Activated naive CD4-positive, alpha-beta T cell treated with anti-CD3 and anti-CD28 coated beads for 36 hours (primary cell): ENCODE measurements at regions not wholly inside any gene's neighbourhood (a gene's known extent, or its start where the extent isn't known, plus 50 kb on each side); places are given as distances from the start of the nearest gene placed in this dataset.

Source experiments
- CTCF ChIA-PET: fragments of 350-600 bp; sonication (Branson Sonifier 250); formaldehyde crosslinking; loops from one replicate; lab custom pipeline; 2021; ENCODE audit warnings: antibody characterized with exemption; lab: Charles Lee
- DNase-seq: peaks from one replicate; pipeline ENCODE4 v3.0.0-alpha.2; 2020
- H3K27ac Mint-ChIP-seq: one replicate; pipeline ENCODE4 v1.8.0; 2021; ENCODE audit warnings: mild to moderate bottlenecking, mixed read lengths
- H3K27me3 Mint-ChIP-seq: one replicate; pipeline ENCODE4 v1.8.0; 2021; ENCODE audit warnings: low read depth, mixed read lengths
- H3K36me3 Mint-ChIP-seq: one replicate; pipeline ENCODE4 v1.8.0; 2021; ENCODE audit warnings: low read depth, mixed read lengths
- H3K4me1 Mint-ChIP-seq: one replicate; pipeline ENCODE4 v1.8.0; 2021; ENCODE audit warnings: low read depth, mixed read lengths
- H3K4me3 Mint-ChIP-seq: one replicate; pipeline ENCODE4 v1.8.0; 2021; ENCODE audit warnings: mild to moderate bottlenecking, moderate library complexity, mixed read lengths
- H3K9me3 Mint-ChIP-seq: one replicate; pipeline ENCODE4 v1.8.0; 2021; ENCODE audit warnings: mixed read lengths
- intact Hi-C: fragments of 100-400 bp; cut with micrococcal nuclease; formaldehyde crosslinking; loops from one replicate; pipeline ENCODE4 v1.15.1; 2023

DNA sequence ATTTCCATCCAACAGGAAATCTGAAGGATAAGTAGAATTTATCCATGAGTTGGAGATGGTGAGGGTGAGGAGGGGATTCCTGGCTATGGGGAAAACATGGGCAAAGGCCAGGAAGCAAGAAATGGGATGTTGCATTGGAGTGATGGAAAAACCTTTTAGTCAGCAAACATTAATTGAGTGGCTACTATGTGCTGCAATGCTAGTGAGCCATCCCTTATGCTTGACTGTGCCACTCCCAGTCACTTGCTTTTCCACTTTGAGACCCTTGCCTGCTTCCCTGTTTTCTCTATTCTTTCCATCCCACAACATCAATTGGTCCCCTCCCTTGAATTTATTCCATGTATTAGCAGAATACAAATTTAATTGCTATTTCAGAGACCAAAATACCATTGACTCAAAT lies 252.7 kb upstream of the HABP2 start:
- Mint-ChIP-seq H3K9me3 (no peaks in the 10 kb centered on the region), H3K4me3 (no peak overlapping the region), H3K27me3 (peaks cover 21% of the 10 kb centered on the region), H3K36me3 (no peaks in the 10 kb centered on the region), H3K27ac (no peak overlapping the region), H3K4me1 (peaks cover 2% of the 10 kb centered on the region)
- CTCF ChIA-PET: interaction anchor here (1.2 kb wide), 1 partner anchor 85 kb away, joined by 4 read pairs; no protein-coding TSS in a partner anchor
- intact Hi-C loops: no loop called here
- DNase-seq: no peak

DNA sequence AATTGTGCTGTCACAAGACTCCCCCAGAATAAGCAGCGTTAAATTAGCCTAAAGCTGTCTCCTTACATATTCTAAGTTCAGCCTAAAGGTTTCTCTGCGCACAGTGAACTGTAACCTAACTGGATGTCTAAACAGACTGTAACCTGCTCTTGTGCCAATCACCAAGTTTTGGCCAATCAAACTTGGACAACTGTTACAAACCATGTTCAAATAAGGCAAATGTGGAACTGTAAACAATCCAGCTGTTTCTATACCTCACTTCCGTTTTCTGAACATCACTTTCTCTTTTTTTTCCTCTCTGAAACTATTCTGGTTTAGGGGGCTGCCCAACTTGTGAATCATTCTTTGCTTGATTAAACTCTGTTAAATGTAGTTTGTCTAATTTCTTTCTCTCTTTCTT lies 252.2 kb upstream of the HABP2 start:
- Mint-ChIP-seq H3K9me3 (no peaks in the 10 kb centered on the region), H3K27me3 (peaks cover 21% of the 10 kb centered on the region), H3K4me3 (no peak overlapping the region), H3K36me3 (no peaks in the 10 kb centered on the region), H3K4me1 (peaks cover 2% of the 10 kb centered on the region), H3K27ac (no peak overlapping the region)
- DNase-seq: no peak
- CTCF ChIA-PET: interaction anchor here (1.2 kb wide), 1 partner anchor 84 kb away, joined by 4 read pairs; no protein-coding TSS in a partner anchor
- intact Hi-C loops: no loop called here

DNA sequence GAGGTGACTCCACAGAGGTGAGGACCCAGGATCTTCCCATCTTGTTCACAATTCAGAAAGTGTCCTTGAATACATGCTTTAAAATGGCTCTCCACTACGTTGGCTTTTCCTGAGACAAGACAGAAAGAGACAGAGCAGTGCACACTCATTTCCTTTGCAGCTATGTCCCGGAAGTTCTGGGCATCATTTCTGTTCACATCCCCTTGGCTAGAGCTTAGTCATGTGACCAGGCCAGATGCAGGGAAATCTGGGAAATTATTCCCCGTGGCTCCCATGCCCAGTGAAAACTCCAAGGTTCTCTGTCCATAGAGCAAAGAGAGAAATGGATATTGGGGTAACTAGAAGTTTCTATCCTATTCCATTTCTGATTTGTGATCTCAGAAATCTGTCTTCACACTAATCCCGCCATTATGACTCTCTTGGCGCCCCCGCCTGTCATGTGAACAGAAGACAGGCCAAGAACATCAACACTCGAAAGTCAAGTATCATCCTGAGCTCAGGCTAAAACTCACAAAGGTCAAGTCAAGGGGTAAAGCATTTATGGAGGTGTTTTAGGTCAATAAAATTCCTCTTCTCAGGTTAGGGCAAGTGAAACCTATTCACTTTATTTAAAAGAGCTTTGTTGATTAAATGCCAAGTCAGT lies 251.4 kb upstream of the HABP2 start:
- intact Hi-C loops: no loop called here
- no peaks in the 10 kb centered on the region for H3K9me3 Mint-ChIP-seq
- no peak overlapping the region for H3K27ac Mint-ChIP-seq
- H3K4me3 Mint-ChIP-seq: no peak overlapping the region
- peak; percentile 25 for DNase-seq
- peaks cover 21% of the 10 kb centered on the region for H3K27me3 Mint-ChIP-seq
- CTCF ChIA-PET: interaction anchor here (1.2 kb wide), 1 partner anchor 84 kb away, joined by 4 read pairs; no protein-coding TSS in a partner anchor
- peaks cover 2% of the 10 kb centered on the region for H3K4me1 Mint-ChIP-seq
- H3K36me3 Mint-ChIP-seq: no peaks in the 10 kb centered on the region

DNA sequence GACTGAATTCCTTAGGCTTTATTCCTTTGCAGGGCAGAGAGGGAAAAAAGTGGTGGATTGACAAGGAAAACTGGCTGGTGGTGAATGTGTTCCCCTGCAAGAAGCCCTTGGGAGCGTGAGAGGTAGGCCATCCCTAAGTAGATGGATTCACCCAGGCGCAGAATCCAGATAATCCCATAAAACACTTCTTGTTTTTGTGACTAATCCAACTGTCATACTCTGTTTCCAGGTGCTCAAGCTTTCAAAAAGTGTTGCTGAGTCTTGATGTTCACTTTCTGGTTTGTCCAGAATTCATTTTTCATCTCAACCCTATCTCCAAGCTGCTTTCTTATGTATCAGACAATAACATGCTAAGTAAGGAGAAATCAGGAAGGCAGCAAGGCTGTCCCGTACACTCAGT lies 250.8 kb upstream of the HABP2 start:
- Mint-ChIP-seq H3K4me3 (no peak overlapping the region), H3K27ac (no peak overlapping the region), H3K27me3 (peaks cover 21% of the 10 kb centered on the region), H3K36me3 (no peaks in the 10 kb centered on the region), H3K4me1 (peaks cover 2% of the 10 kb centered on the region), H3K9me3 (no peaks in the 10 kb centered on the region)
- CTCF ChIA-PET: no interaction called here
- no peak for DNase-seq
- intact Hi-C loops: no loop called here

DNA sequence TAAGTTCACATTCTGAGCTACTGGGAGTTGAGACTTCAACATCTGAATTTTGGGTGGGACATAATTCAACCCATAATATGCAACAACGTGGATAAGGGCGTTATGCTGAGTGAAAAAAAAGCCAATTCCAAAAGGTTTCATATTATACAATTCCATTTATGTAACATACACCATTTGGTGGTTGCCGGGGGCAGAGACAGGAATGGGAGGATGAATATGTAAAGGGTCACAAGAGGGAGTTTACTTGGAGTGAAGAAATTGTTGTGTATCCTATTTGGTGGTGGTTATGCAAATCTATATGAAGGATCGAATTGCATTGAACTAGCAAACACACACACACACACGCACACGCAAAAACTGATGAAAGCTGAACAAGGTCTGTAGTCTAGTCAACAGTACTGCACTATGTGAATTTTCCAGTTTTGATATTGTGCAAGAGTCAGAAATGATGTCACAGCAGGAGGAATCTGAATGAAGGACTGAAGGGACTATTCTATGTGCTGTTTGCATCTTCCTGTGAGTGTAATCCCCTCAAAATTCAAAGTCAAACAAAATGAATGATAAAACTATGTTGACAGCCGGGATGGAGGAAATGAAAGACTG lies 249.2 kb upstream of the HABP2 start:
- intact Hi-C loops: no loop called here
- H3K27ac Mint-ChIP-seq: no peak overlapping the region
- CTCF ChIA-PET: no interaction called here
- no peak for DNase-seq
- H3K4me1 Mint-ChIP-seq: peaks cover 2% of the 10 kb centered on the region
- H3K36me3 Mint-ChIP-seq: no peaks in the 10 kb centered on the region
- peaks cover 14% of the 10 kb centered on the region for H3K27me3 Mint-ChIP-seq
- H3K9me3 Mint-ChIP-seq: no peaks in the 10 kb centered on the region
- H3K4me3 Mint-ChIP-seq: no peak overlapping the region

DNA sequence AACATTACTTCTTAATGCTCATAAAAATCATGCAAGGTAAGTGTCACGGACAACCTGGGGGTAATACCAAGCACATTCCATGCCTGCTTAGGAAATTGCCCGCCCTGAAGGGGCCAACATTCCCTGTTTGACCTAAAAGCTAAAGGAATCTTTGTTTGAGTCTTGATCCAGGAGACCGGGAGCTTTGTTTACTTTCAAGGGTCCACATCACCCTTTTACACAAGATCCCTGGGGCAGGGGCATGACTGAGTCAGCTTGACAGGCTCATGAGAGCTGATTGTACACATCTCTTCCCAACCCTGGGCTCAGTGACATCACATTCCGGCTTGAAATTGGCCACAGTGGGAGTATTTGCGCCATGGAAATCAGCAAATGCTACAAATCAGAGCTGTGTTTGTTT lies 248.1 kb upstream of the HABP2 start:
- Mint-ChIP-seq H3K9me3 (no peaks in the 10 kb centered on the region), H3K36me3 (no peaks in the 10 kb centered on the region), H3K27ac (no peak overlapping the region), H3K27me3 (peaks cover 7% of the 10 kb centered on the region), H3K4me3 (no peak overlapping the region), H3K4me1 (no peaks in the 10 kb centered on the region)
- no peak for DNase-seq
- intact Hi-C loops: no loop called here
- CTCF ChIA-PET: interaction anchor here (0.7 to 0.8 kb wide), 2 partner anchors 10 to 830 kb away, joined by 3 to 4 read pairs; no protein-coding TSS in a partner anchor

DNA sequence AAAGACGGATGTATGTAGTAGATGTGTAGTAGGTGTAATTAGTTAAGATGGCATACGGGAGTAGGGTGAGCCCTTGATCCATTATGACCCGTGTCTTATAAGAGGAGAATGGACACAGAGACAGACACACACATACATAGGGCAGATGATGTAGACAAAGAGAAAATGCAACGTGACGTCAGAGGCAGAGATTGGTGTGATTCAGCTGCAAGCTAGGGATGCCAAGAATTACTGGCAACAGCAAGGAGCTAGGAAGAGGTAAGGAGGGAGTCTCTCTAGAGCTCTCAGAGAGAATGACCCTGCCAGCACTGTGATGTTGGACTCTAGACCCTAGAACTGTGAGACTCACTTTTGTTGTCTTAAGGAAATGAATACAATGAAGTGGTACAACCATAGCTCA lies 247.0 kb upstream of the HABP2 start:
- intact Hi-C loops: no loop called here
- no peaks in the 10 kb centered on the region for H3K36me3 Mint-ChIP-seq
- H3K4me3 Mint-ChIP-seq: no peak overlapping the region
- H3K4me1 Mint-ChIP-seq: no peaks in the 10 kb centered on the region
- no peak overlapping the region for H3K27ac Mint-ChIP-seq
- CTCF ChIA-PET: interaction anchor here (0.6 kb wide), 1 partner anchor 233 kb away, joined by 4 read pairs; no protein-coding TSS in a partner anchor
- no peaks in the 10 kb centered on the region for H3K27me3 Mint-ChIP-seq
- no peak for DNase-seq
- H3K9me3 Mint-ChIP-seq: no peaks in the 10 kb centered on the region

DNA sequence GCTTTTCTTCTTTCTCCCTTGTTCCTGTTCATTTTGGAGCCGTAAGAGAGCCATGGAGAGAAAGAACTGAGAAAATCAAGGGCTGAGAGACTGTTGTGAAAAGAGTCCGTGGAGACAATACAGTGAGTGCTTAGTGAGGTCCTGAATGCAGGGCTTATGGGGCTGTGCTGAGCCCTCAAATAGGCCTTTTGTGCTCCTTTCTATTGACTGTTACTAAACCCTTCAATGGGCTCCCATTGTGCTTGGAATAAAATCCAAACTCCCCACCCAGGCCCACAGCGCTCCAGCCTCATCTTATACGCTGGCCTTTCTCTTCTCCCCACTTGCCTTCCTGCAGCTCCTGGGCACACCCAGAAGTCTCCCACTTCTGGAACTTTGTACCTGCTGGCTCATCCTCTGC lies 243.1 kb upstream of the HABP2 start:
- Mint-ChIP-seq H3K27me3 (peaks cover 3% of the 10 kb centered on the region), H3K36me3 (no peaks in the 10 kb centered on the region), H3K27ac (no peak overlapping the region), H3K4me1 (no peaks in the 10 kb centered on the region), H3K9me3 (peaks cover 2% of the 10 kb centered on the region), H3K4me3 (no peak overlapping the region)
- intact Hi-C loops: no loop called here
- DNase-seq: no peak
- CTCF ChIA-PET: interaction anchor here (0.6 to 0.7 kb wide), 2 partner anchors 74 to 75 kb away, joined by 3 read pairs; no protein-coding TSS in a partner anchor

DNA sequence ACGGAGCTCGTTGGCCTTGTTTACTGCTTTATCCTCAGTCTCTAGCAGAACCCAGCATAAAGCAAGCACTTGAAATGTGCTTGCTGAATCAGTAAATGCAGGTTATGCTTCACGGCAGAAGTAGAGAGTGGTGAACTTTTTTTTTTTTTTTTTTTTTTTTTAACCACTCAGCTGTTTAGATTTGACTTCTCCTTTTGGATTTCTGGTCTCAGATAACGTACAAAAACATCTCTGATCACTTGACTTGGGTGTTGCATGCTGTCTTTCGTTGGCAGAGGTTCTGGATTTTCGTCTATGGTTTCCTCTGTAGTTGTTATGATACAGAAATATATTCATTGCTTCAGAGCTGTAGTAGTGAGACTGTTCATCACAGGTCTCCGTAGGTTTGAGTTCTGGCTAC lies 242.5 kb upstream of the HABP2 start:
- H3K4me1 Mint-ChIP-seq: no peaks in the 10 kb centered on the region
- H3K27ac Mint-ChIP-seq: no peak overlapping the region
- H3K36me3 Mint-ChIP-seq: no peaks in the 10 kb centered on the region
- H3K27me3 Mint-ChIP-seq: peaks cover 3% of the 10 kb centered on the region
- DNase-seq: no peak
- peaks cover 2% of the 10 kb centered on the region for H3K9me3 Mint-ChIP-seq
- intact Hi-C loops: no loop called here
- no peak overlapping the region for H3K4me3 Mint-ChIP-seq
- CTCF ChIA-PET: interaction anchor here (0.6 to 0.7 kb wide), 2 partner anchors 73 to 75 kb away, joined by 3 read pairs; no protein-coding TSS in a partner anchor

DNA sequence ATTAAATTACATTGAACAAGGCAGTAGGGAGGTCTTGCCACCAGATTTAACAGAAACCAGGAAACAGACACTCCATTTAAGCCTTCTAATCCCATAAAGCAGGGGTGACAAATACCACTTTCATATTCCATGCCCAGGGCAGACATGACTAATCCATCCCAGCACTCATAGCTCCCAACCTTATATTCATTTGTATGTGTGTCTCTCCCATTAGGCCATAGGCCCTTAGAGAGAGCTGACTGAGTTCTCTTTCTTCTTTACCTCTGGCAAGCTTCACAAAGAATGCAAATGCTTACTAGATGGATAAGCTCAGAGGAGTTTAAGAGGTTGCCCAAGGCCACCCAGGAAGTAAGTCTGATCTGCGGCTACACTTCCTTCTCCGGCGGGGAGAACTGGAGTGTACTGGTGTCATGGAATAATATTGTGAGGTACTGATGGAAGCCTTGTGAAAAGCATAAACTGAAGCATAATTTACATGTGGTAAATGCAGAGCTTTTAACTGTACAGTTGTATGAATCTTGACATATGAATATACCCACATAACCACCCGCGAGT lies 239.7 kb upstream of the HABP2 start:
- no peak for DNase-seq
- Mint-ChIP-seq H3K36me3 (no peaks in the 10 kb centered on the region), H3K9me3 (peaks cover 2% of the 10 kb centered on the region), H3K4me3 (no peak overlapping the region), H3K27ac (no peak overlapping the region), H3K27me3 (peaks cover 3% of the 10 kb centered on the region), H3K4me1 (no peaks in the 10 kb centered on the region)
- intact Hi-C loops: no loop called here
- CTCF ChIA-PET: interaction anchor here (0.7 kb wide), 1 partner anchor 72 kb away, joined by 4 read pairs; no protein-coding TSS in a partner anchor

DNA sequence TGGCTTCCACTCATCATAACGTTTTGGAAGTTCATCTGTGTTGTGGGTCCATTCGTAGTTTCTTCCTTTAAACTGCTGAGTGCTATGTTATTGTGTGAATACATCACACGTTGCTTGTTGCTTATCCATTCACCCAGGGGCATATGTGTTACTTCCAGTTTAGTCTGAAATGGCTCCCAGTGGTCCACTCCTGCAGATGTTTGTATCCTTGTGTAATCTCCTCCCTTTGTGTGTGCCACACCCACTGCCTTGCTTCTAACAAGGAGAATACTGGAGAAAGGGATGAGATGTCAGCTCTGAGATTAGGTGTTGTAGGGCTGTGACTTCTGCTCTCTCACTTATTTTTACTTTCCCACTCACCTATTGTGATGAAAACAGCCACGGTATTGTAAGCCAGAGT lies 239.1 kb upstream of the HABP2 start:
- Mint-ChIP-seq H3K27me3 (peaks cover 3% of the 10 kb centered on the region), H3K9me3 (peaks cover 2% of the 10 kb centered on the region), H3K4me1 (no peaks in the 10 kb centered on the region), H3K4me3 (no peak overlapping the region), H3K36me3 (no peaks in the 10 kb centered on the region), H3K27ac (no peak overlapping the region)
- CTCF ChIA-PET: no interaction called here
- DNase-seq: no peak
- intact Hi-C loops: no loop called here

DNA sequence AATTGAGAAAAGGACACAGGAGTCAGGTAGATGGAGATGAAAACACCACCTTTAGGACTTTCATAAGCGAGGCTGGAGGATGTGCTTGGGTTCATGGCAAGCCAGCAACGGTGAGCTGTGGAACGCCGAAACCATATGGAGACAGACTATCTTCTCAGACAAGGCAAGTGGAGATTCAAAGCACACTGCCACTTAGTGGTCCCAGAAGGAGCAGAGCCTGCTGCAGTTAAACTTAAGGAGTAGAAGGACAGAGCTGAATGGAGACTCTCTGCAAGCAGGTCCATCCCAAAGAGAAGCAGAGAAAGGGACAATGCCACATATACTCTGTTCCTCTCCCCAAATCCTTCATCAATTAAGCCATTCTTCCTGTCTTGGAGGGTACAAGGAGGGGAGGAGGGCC lies 236.3 kb upstream of the HABP2 start:
- H3K4me1 Mint-ChIP-seq: no peaks in the 10 kb centered on the region
- H3K4me3 Mint-ChIP-seq: no peak overlapping the region
- intact Hi-C loops: no loop called here
- H3K27ac Mint-ChIP-seq: no peak overlapping the region
- CTCF ChIA-PET: no interaction called here
- no peak for DNase-seq
- no peaks in the 10 kb centered on the region for H3K36me3 Mint-ChIP-seq
- H3K27me3 Mint-ChIP-seq: peaks cover 3% of the 10 kb centered on the region
- peaks cover 2% of the 10 kb centered on the region for H3K9me3 Mint-ChIP-seq
